ENCODE measurements at regions not wholly inside any gene's neighbourhood (a gene's known extent, or its start where the extent isn't known, plus 50 kb on each side); places are given as distances from the start of the nearest gene placed in this dataset.

- H3K27me3 ChIP-seq = no peaks in the 10 kb centered on the region
- H3K4me3 ChIP-seq = no peak overlapping the region
- DNase-seq (ENCODE audit: low spot score in 2 of 2) = no peak
- no peaks in the 10 kb centered on the region for H3K4me1 ChIP-seq
- no peaks in the 10 kb centered on the region for H3K9me3 ChIP-seq
- no peaks in the 10 kb centered on the region for H3K36me3 ChIP-seq
- no peak overlapping the region for H3K27ac ChIP-seq
- 66% methylated on average over 12 of the region's 12 CpGs for WGBS
- TF ChIP-seq EP300 (IDR thresholded peaks at IDR 0.05) = no peak
- TF ChIP-seq POLR2AphosphoS5 (IDR thresholded peaks at IDR 0.05) = no peak
Observed at GRCh38 chr18:45505497-45506206, 109.6 kb upstream of the SLC14A2 start.

- TF ChIP-seq POLR2A (IDR thresholded peaks at IDR 0.05) (no peak), EP300 (IDR thresholded peaks at IDR 0.05) (no peak), CTCF (IDR thresholded peaks at IDR 0.05) (no peak), POLR2AphosphoS5 (IDR thresholded peaks at IDR 0.05) (no peak)
- no peaks in the 10 kb centered on the region for H3K9me3 ChIP-seq
- H3K27ac ChIP-seq = no peak overlapping the region
- no peak for DNase-seq (ENCODE audit: low spot score in 2 of 2)
- H3K36me3 ChIP-seq = no peaks in the 10 kb centered on the region
- no peaks in the 10 kb centered on the region for H3K4me1 ChIP-seq
- WGBS = 96% methylated on average over 4 of the region's 4 CpGs
- no peak overlapping the region for H3K4me3 ChIP-seq
- H3K27me3 ChIP-seq = no peaks in the 10 kb centered on the region
Observed at GRCh38 chr18:45506951-45507350, 108.3 kb upstream of the SLC14A2 start.

GRCh38 chr18:45509535-45509934 is 105.7 kb upstream of the SLC14A2 start:
- TF ChIP-seq CTCF (IDR thresholded peaks at IDR 0.05) (no peak), EP300 (IDR thresholded peaks at IDR 0.05) (no peak), POLR2AphosphoS5 (IDR thresholded peaks at IDR 0.05) (no peak), POLR2A (IDR thresholded peaks at IDR 0.05) (no peak)

GRCh38 chr18:45510656-45511055 is 104.6 kb upstream of the SLC14A2 start:
- 74% methylated on average over 3 of the region's 3 CpGs for WGBS
- Histone ChIP-seq H3K27me3 (no peaks in the 10 kb centered on the region), H3K4me3 (no peak overlapping the region), H3K4me1 (no peaks in the 10 kb centered on the region), H3K36me3 (no peaks in the 10 kb centered on the region), H3K9me3 (no peaks in the 10 kb centered on the region), H3K27ac (no peak overlapping the region)
- TF ChIP-seq POLR2AphosphoS5 (IDR thresholded peaks at IDR 0.05) (no peak), CTCF (IDR thresholded peaks at IDR 0.05) (no peak), POLR2A (IDR thresholded peaks at IDR 0.05) (no peak), EP300 (IDR thresholded peaks at IDR 0.05) (no peak)
- DNase-seq (ENCODE audit: low spot score in 2 of 2) = no peak

More at GRCh38 chr18:45509535-45509934, 105.7 kb upstream of the SLC14A2 start:
- H3K4me1 ChIP-seq = no peaks in the 10 kb centered on the region
- H3K27me3 ChIP-seq = no peaks in the 10 kb centered on the region
- H3K36me3 ChIP-seq = no peaks in the 10 kb centered on the region
- 62% methylated on average over 4 of the region's 4 CpGs for WGBS
- no peaks in the 10 kb centered on the region for H3K9me3 ChIP-seq
- DNase-seq (ENCODE audit: low spot score in 2 of 2) = no peak
- no peak overlapping the region for H3K27ac ChIP-seq
- no peak overlapping the region for H3K4me3 ChIP-seq

GRCh38 chr18:45512363-45512953 is 102.8 kb upstream of the SLC14A2 start:
- Histone ChIP-seq H3K4me3 (no peak overlapping the region), H3K27me3 (no peaks in the 10 kb centered on the region), H3K4me1 (peaks cover 5% of the 10 kb centered on the region), H3K9me3 (no peaks in the 10 kb centered on the region), H3K36me3 (no peaks in the 10 kb centered on the region), H3K27ac (no peak overlapping the region)
- no peak for TF ChIP-seq EP300 (IDR thresholded peaks at IDR 0.05)
- no peak for TF ChIP-seq POLR2A (IDR thresholded peaks at IDR 0.05)
- no peak for TF ChIP-seq POLR2AphosphoS5 (IDR thresholded peaks at IDR 0.05)
- no peak for TF ChIP-seq CTCF (IDR thresholded peaks at IDR 0.05)
- WGBS = 64% methylated on average over 4 of the region's 5 CpGs
- DNase-seq (ENCODE audit: low spot score in 2 of 2) = no peak
